Upper lobe of right lung (tissue), 1 donor: ENCODE measurements at regions not wholly inside any gene's neighbourhood (a gene's known extent, or its start where the extent isn't known, plus 50 kb on each side); places are given as distances from the start of the nearest gene placed in this dataset.

Source experiments
- ATAC-seq: fragments of 200-7000 bp; cut with Tn5 transposase; one replicate; pipeline ENCODE4 v1.9.1; 2020; ENCODE audit warnings: mild to moderate bottlenecking, moderate library complexity
- DNase-seq: peaks from one replicate; pipeline ENCODE4 v3.0.0-alpha.2; 2020
- H3K27ac ChIP-seq: fragments of 200-600 bp; one replicate; pipeline ENCODE4 v1.8.0; 2022
- H3K27me3 ChIP-seq: fragments of 200-600 bp; one replicate; pipeline ENCODE4 v1.8.0; 2022; ENCODE audit warnings: mild to moderate bottlenecking
- H3K36me3 ChIP-seq: fragments of 200-600 bp; one replicate; pipeline ENCODE4 v1.8.0; 2022
- H3K4me1 ChIP-seq: fragments of 200-600 bp; one replicate; pipeline ENCODE4 v1.8.0; 2022
- H3K4me3 ChIP-seq: fragments of 200-600 bp; one replicate; pipeline ENCODE4 v1.8.0; 2022; ENCODE audit warnings: mild to moderate bottlenecking
- H3K9me3 ChIP-seq: fragments of 200-600 bp; one replicate; pipeline ENCODE4 v1.8.0; 2022
- intact Hi-C: fragments of 100-400 bp; cut with DNase I; formaldehyde crosslinking; loops from one replicate; pipeline ENCODE4 v1.11.0; 2022
- TF ChIP-seq, protein P1 (sequence below): fragments of 200-600 bp; IDR thresholded peaks from one replicate; pipeline ENCODE4 v1.8.0; 2022; ENCODE audit warnings: antibody characterized with exemption
- donor health status: DM: no; HTN: yes; CAD: no; lungs with severe emphysema.

DNA sequence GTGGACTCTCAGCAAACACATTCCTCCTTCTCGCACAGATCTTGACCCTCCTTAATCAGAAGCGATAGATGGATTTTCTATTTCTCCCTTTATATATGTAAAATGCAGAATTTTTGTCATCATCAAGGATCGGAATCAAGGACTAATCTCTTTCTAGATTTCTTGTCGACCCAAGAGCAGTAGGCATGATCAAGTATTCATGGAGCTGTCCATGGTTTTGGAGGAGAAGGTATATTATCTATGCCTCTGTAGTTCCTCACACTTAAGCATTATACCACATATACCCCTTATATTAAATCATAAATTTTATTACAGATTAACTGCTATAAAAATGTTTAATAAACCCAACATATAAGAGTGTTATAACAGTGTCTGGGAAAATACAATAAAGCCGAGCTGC is 886.8 kb downstream of the NLGN4X start:
- TF ChIP-seq, protein P1, sequence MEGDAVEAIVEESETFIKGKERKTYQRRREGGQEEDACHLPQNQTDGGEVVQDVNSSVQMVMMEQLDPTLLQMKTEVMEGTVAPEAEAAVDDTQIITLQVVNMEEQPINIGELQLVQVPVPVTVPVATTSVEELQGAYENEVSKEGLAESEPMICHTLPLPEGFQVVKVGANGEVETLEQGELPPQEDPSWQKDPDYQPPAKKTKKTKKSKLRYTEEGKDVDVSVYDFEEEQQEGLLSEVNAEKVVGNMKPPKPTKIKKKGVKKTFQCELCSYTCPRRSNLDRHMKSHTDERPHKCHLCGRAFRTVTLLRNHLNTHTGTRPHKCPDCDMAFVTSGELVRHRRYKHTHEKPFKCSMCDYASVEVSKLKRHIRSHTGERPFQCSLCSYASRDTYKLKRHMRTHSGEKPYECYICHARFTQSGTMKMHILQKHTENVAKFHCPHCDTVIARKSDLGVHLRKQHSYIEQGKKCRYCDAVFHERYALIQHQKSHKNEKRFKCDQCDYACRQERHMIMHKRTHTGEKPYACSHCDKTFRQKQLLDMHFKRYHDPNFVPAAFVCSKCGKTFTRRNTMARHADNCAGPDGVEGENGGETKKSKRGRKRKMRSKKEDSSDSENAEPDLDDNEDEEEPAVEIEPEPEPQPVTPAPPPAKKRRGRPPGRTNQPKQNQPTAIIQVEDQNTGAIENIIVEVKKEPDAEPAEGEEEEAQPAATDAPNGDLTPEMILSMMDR, result no peak
- no peak overlapping the region for H3K27ac ChIP-seq
- no peaks in the 10 kb centered on the region for H3K27me3 ChIP-seq
- H3K9me3 ChIP-seq, result no peaks in the 10 kb centered on the region
- DNase-seq (no peak), ATAC-seq (no peak)
- H3K4me3 ChIP-seq, result no peak overlapping the region
- intact Hi-C loops, result no loop called here
- no peaks in the 10 kb centered on the region for H3K4me1 ChIP-seq
- no peaks in the 10 kb centered on the region for H3K36me3 ChIP-seq

DNA sequence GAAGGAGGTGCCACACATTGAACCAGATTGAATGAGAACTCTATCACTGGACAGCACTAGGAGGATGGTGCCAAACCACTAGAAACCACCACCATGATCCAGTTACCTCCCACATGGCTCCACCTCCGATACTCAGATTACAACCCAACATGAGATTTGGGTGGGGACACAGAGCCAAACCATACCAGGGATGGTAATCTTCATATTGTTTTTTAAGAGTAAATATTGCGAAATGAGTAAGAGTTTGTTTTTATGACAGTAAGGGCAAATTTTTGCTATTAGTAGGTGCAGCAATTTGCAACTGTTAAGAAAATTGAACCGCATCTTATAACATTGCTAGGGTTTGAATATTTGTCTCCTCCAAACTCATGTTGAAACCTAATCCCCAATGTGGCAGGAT is 891.5 kb downstream of the NLGN4X start:
- Histone ChIP-seq H3K4me1 (no peaks in the 10 kb centered on the region), H3K4me3 (no peak overlapping the region), H3K27me3 (no peaks in the 10 kb centered on the region), H3K27ac (no peak overlapping the region), H3K9me3 (no peaks in the 10 kb centered on the region), H3K36me3 (no peaks in the 10 kb centered on the region)
- intact Hi-C loops, result no loop called here
- ATAC-seq, result no peak
- no peak for DNase-seq
- TF ChIP-seq, protein P1, result no peak

DNA sequence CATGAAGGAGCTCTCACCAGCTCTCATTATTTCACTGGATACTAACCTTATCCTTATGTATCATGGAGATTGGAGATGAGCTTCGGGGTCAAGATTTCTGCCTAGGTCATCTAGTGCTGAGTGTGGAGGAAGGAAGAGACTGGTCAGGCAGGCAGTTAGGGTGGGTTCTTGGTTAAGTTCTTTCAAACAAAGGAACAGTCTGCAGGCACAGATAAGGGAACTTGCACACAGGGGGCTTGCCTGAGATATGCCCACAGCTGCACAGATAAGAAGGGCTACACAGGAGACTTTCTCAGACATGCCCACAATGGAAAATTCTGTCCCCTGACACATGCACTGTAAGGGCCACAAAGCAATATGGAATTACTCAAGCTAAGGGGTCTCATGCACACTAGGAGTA is 904.1 kb downstream of the NLGN4X start:
- ATAC-seq, result no peak
- no peak overlapping the region for H3K4me3 ChIP-seq
- H3K9me3 ChIP-seq, result no peaks in the 10 kb centered on the region
- intact Hi-C loops, result no loop called here
- TF ChIP-seq, protein P1, result no peak
- H3K36me3 ChIP-seq, result no peaks in the 10 kb centered on the region
- DNase-seq, result no peak
- H3K27me3 ChIP-seq, result no peaks in the 10 kb centered on the region
- H3K4me1 ChIP-seq, result no peaks in the 10 kb centered on the region
- no peak overlapping the region for H3K27ac ChIP-seq

DNA sequence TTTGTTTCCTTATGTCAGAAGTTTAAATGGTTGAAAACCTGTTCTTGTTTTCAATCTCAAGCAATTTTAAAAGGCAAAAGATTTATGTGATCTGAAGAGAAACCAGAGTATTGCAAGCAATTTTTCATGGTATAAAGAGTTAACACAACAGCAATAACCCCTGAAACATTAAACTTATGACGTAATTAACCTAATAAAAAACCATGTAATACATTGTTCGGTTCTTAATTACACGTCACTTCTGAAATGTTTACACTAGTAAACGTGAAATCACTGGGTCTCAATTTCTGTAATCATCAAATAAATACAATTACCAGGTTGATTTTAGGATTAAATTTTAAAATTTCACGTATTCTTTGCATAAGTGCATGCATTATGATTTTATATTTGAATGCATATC is 914.5 kb downstream of the NLGN4X start:
- intact Hi-C loops, result no loop called here
- no peaks in the 10 kb centered on the region for H3K9me3 ChIP-seq
- no peaks in the 10 kb centered on the region for H3K36me3 ChIP-seq
- H3K27ac ChIP-seq, result no peak overlapping the region
- TF ChIP-seq, protein P1, result no peak
- DNase-seq, result no peak
- H3K27me3 ChIP-seq, result no peaks in the 10 kb centered on the region
- no peak overlapping the region for H3K4me3 ChIP-seq
- H3K4me1 ChIP-seq, result no peaks in the 10 kb centered on the region
- no peak for ATAC-seq

DNA sequence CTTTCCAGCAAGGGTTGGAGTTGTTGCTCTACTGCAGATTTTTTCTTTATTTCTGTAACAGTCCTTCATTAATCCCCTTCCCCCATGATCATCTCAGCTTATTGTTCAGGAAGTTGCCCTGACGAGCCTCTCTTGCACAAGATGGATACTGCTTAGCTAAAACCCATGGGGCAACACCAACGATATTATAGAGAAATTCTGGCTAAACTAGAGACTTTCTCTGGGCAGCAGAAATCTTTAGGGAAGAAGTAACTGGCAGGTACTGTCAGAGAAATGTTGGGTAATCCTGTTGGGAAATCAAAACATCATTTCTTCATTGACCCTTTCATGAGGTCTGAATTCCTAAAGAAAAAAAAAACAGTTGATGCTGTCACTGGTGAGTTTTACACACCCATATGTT is 921.3 kb downstream of the NLGN4X start:
- Histone ChIP-seq H3K27me3 (no peaks in the 10 kb centered on the region), H3K4me3 (no peak overlapping the region), H3K9me3 (no peaks in the 10 kb centered on the region), H3K36me3 (no peaks in the 10 kb centered on the region), H3K4me1 (no peaks in the 10 kb centered on the region), H3K27ac (no peak overlapping the region)
- intact Hi-C loops, result no loop called here
- TF ChIP-seq, protein P1, result no peak
- no peak for DNase-seq
- ATAC-seq, result no peak

DNA sequence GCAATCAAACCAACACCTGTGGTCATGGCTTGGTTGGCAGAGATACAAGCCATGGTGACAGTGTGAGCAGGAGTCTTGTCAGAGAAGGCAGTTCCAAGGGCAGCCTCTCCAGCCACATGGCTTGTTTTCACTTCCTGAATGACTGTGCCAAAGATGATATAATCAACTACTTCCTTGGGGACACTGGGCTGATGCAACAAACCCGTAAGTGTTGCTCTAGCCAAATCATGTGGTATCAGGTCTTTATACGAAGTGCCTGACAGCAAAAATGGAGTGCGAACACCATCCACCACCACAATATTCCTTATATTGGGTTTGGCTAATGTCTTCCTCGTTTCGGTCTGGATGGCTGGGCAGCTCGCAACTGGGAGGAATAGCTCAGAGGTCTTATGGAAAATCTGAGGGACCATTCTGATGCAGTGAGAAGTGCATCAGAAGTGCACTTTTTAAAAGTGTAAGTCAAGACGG is 922.0 kb downstream of the NLGN4X start:
- Histone ChIP-seq H3K9me3 (no peaks in the 10 kb centered on the region), H3K27me3 (no peaks in the 10 kb centered on the region), H3K27ac (no peak overlapping the region), H3K4me1 (no peaks in the 10 kb centered on the region), H3K36me3 (no peaks in the 10 kb centered on the region), H3K4me3 (no peak overlapping the region)
- DNase-seq (no peak), ATAC-seq (no peak)
- intact Hi-C loops, result no loop called here
- TF ChIP-seq, protein P1, result no peak
